HL-60 (cell line): ENCODE measurements at regions not wholly inside any gene's neighbourhood (a gene's known extent, or its start where the extent isn't known, plus 50 kb on each side); places are given as distances from the start of the nearest gene placed in this dataset.

Source experiments
- GABPA ChIP-seq: IDR thresholded peaks from 2 replicates; pipeline ENCODE4 v1.6.1; 2012; ENCODE audit warnings: low read depth
- POLR2AphosphoS5 ChIP-seq: IDR thresholded peaks from 2 replicates; pipeline ENCODE4 v1.6.1; 2012; ENCODE audit warnings: low read depth
- TF ChIP-seq, protein P1 (sequence below): IDR thresholded peaks from one replicate; pipeline ENCODE4 v1.5.1; 2011; ENCODE audit warnings: low read length, control low read depth, inconsistent platforms; ENCODE audit not compliant: insufficient read depth

DNA sequence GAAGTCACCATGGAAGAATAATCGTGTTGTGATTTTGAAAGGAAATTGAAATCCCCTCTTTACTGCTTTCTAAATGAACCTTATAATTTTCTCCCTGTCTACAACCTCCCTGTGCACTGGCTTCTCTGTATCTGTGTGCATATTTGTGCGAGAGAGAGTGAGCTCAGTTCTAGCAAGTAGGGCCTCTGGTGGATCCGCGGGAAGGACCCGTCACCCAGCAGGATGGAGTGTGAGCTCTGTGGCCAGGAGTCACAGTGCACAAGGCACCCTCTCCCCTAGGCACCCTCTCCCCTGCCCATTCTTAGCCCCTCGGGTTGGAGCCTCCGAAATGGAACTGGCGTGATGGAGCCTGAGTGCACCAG lies 109.0 kb downstream of the TRIM29 start:
- TF ChIP-seq, protein P1, sequence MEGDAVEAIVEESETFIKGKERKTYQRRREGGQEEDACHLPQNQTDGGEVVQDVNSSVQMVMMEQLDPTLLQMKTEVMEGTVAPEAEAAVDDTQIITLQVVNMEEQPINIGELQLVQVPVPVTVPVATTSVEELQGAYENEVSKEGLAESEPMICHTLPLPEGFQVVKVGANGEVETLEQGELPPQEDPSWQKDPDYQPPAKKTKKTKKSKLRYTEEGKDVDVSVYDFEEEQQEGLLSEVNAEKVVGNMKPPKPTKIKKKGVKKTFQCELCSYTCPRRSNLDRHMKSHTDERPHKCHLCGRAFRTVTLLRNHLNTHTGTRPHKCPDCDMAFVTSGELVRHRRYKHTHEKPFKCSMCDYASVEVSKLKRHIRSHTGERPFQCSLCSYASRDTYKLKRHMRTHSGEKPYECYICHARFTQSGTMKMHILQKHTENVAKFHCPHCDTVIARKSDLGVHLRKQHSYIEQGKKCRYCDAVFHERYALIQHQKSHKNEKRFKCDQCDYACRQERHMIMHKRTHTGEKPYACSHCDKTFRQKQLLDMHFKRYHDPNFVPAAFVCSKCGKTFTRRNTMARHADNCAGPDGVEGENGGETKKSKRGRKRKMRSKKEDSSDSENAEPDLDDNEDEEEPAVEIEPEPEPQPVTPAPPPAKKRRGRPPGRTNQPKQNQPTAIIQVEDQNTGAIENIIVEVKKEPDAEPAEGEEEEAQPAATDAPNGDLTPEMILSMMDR, result no peak
- TF ChIP-seq POLR2AphosphoS5 (no peak), GABPA (no peak)
